ENCODE measurements at regions not wholly inside any gene's neighbourhood (a gene's known extent, or its start where the extent isn't known, plus 50 kb on each side); places are given as distances from the start of the nearest gene placed in this dataset.

DNA sequence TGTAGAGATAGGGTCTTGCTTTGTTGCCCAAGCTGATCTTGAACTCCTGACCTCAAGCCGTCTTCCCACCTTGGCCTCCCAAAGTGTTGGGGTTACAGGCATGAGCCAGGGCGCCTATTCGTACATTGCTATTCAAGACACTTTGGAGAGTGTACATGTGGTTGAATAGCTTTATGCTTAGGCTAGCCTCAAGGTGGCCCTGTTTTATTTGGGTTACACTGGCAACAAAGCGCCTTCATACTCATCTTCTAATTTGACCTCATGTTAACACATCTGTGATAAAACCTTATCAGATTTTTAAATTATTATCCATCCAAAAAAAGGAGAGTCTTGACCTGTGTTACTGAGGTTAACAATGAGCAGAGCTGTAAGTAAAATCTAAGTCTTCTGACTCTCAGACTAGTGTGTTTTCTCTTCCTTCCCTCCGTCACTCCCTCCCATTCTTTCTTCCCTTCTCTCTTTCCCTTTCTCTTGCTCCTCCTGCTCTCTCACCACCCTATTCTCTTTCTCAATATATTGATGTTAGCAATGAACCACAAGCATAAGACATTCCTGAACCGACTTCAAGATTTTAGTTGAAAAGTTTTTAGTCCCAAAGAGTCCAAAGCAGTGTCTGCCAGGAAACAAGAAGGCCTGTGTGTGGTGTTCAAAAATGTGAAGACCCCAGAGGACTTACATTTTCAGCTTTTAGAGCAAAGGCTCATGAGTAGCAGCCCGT lies 603.7 kb upstream of the CFAP20DC start:
- intact Hi-C loops (cut with micrococcal nuclease), result no loop called here

DNA sequence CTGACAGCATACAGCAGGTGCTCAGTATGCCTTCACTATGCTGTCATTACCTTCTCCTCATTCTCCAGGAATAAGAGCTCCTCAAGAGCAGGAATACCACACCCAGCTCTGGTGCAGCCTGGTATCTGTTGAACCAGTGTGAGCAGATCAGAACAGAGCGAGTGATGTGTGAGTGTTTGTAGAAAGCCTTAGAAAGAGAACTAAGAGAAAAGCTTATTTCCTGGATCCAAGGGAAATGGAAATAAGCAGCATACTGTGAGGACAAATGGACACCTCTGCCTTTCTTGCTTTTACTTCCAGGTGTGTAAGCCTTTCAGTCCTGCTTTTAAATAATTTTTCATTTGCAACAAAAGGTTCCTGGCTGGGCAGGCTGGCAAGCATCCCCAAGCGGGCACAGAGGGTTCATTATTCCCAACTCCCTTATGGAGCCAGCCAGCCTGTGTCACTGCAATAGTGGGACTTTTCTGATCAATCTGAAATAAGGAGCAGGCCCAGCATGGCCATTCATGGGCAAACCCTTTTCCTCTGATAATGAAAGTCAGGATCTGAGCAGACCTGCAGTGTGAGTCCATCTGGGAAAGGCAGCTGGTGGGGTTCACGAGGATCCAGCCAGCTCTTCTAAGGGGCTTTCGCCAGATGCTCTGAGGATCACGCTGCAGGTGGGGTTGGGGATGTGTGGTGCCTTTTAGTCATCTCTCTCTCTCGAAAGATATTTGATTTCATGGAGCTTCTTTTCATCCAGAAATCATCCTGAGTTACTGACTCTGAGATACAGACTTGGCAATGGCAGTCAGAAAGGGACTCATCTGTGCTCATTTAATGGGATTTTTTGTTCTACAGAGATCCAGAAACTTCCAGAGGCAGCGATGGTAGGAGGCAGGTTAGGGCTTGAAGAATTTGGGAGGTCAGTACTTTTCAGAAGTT lies 594.9 kb upstream of the CFAP20DC start:
- intact Hi-C loops (cut with micrococcal nuclease), result no loop called here

DNA sequence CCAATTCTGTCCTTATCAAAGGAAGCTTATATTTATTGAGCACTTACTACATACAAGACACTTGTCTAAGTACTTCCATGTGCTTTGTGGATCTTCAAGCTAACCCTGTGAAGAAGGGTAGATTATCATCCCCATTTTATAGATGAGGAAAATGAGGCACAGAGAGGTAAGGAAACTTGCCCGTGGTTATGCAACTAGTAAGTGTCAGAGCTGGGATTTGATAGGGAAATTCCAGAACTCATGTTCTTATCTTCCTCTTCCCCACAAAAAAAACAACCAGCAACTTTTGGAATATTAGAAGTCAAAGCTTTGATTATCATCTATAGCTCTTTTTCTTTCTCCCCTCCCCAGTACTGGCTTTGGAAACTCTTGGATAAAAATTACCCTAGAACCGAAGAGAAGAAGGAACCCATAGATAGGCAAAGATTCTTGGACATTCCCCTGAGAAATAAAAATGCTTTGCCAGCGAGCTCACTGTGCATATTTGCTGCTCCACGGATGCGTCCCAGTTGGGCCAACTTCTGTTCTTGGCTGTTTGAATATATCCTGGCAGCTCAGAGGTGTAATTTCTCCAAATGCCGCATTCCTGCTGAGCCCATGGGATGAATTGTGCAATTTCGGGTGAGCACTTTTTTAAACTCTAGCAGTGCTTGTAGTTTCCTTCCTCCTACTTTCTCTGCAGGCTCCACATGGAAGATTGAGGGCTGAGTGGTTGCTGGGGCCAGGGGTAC lies 591.5 kb upstream of the CFAP20DC start:
- intact Hi-C loops (cut with micrococcal nuclease), result no loop called here

DNA sequence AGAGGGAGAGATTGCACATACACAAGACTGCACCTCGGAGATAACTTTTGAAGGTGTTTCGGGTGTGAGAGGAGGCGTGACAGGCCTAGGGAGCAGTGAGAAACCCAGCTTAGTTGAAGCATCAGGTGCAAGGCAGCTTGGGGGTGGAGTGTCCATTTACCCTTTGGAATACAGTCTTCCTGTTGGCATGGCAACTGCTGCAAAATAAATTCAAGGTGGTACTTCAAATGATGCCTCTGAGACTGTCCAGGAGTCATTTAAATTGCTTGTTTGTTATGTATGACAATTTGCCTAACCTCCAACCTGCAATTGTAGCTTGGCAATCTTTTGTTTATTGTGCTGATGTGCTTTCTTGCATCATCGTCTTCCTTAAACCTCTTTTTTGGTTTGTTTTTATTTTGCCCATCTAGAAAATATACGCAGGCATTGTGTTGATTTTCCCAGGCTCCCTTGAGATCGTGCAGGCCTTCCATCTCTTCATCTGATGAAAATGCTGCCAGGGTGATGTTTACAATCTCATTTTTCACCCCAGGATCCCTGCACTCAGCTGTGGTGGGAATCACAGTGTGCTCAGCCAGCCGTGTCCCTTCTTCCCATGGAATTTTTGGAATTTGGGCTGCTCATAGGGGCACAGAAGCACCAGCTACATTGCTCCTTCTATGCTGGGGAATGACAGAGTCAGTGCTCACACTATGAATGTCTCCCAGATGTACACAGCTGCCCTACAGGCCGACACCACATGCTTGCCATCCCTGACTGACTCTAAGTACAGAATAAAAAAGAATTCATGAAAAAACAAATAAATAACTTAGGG lies 583.1 kb upstream of the CFAP20DC start:
- intact Hi-C loops (cut with micrococcal nuclease), result no loop called here

DNA sequence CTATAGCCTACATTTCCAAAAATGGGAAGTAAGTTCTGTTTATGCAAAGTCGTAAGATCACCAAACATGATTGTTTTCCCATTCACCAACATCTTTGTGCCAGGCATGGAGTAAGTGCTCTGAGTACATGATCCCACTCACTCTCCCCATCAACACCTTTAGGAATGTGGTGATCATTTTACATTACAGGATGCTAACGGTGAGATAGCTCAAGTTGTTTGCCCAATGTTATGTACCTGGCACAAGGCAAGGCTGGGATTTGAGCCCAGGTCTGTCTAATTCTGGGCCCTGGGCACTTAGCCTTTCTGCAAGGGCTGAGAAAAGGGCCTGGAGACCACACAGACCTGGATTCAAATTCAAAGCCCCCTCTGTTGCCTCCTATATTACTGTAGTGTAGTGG lies 581.7 kb upstream of the CFAP20DC start:
- intact Hi-C loops (cut with micrococcal nuclease), result no loop called here

DNA sequence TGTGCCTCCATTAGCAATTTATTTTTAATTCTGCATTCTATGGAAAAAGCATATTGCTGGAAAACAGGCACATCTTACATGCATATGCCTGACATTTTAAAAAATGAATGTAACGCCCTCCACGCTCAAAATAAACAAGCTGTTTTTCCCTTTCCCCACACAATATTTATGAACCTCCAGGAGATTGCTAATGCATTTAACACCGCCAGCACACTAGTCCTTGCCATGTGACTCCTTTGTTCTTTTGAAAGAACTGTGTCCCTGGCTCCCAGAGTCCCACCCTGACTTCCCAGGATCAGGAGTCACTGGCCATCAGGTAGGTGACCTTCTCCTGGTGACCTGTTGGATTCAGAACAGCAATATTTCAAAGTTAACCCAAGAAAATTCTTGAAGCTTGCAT lies 571.2 kb upstream of the CFAP20DC start:
- intact Hi-C loops (cut with micrococcal nuclease), result no loop called here

DNA sequence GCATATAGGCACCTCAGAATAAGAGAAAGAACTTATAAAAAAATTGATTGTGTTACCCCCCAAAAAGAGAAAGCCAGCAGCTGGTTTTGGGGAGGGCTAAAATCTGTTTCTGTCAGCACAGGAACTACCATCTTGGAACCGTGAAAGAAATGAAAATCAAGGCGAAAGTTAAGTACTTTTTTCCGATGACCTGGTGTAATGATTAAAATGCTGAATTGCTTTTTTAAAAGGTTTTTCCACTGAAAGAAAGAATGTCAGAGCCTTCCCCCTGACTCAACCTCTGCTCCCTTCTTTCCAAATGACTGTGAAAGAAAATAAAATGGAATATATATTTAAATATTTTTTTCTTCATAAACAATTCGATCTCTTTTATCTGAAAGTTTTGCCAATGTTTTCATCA lies 570.5 kb upstream of the CFAP20DC start:
- intact Hi-C loops (cut with micrococcal nuclease), result no loop called here

DNA sequence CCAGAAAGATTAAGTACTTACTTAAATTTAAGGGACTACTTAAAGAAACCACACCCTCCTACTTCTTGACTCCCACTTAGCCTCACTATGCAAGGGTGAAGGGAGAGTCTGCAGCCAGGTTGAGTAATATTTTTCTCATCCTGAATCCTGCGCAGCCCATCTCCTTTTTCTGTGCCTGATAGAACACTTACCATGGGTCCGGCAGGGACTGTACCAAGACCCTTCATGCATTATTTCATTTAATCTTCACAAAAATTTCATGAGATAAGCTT lies 562.6 kb upstream of the CFAP20DC start:
- intact Hi-C loops (cut with micrococcal nuclease), result no loop called here

DNA sequence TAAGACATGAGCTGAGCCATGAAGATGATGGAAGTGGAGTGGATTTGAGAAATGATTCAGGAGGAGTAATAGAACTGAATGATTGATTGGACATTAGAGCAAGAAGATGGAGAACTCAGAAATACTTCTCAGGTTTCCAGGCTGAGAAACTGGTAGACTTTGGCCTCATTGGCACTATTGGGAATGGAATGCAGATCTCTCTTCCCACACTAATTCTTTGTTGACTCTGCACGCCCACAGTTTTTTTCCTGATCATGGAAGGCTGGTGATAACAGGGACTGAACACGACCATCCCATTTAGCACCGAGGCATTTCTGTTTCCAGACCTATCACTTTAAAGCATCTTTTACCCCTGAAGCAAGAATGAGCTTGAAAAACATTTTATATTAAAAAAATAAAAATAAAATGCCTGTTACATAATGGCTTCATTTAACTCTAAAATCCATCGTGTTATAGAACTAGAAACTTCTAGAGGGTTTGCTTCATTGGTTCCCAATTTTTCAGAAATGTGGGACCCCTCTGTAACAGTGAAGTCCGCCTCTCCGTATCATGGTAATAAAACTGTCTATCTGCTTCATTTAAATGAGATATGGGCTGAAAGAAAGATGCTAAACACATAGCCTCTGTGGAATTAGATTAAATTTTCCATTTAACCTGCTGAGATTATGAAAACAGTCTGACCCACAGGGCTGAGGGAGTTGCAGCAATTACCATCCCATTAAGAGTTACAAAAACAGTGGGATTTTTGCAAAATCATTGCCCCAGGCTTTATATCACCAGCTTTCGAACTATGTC lies 562.0 kb upstream of the CFAP20DC start:
- intact Hi-C loops (cut with micrococcal nuclease), result no loop called here

DNA sequence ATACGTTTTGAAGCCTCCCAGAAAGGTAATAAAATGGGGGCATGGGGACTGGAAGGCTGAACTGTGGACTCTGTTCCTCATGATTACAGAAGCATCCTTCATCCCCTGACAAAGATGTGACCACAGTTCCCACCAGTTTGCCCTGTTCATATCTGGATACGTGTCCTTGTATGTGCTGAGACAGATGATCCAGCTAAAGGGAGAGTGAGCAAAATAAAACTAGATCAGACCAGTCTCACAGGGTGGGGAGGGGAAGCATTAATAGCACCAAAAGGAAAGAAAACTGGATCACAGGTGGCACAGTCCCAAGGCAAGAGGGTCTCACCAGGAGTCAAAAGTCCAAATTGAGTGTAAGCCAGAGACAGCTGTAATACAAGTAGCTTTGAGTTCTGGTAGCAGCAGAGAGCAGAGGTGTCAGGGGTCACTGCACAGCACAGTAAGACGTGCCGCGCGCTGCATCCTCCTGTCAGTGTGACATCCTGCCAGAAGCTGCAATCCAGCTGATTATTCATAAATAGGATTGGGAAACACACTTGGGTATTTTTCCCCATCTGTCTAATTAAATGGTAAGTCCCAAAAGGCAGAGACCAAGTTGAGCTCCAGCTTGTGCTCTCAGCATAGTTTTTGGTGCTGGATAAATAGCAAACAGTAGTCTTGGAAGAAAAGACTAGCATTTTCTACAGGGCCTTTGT lies 560.0 kb upstream of the CFAP20DC start:
- intact Hi-C loops (cut with micrococcal nuclease), result no loop called here

DNA sequence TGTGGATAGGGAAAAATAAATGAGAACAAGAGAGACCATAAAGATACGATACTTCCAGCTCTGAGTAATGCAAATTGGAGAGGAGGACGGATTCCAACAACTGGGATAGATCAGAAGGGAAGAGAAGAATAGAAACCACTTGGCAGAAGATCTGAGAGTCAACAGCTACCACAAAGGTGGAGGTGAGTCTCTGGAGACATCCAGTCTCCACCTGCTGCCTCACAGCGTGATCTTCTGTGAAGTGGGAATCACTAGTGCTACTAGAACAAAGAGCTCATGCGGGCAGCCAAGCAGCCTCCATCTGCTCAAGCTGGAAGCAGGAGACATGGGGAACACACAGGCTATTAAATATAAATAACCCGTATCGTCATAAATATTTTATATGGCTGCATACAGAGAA lies 558.5 kb upstream of the CFAP20DC start:
- intact Hi-C loops (cut with micrococcal nuclease), result no loop called here

DNA sequence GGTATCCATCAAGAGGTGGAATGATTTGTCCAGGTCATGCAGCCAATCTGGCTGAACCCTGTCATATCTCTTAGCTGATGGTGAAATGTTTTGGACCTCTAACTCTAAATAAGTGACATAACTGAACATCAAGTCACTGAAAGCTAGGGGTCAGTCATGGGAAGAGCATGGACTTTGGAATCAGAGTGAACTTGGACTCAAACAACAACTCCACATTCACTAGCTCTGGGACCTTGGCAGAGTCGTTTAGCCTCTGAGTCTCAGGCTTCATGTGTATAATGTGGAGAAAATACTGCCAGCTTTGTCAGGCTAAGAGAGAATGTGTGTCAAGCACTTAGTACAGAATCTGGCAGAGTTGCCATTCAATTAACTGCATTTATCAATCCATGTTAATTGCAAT lies 557.8 kb upstream of the CFAP20DC start:
- intact Hi-C loops (cut with micrococcal nuclease), result no loop called here

DNA sequence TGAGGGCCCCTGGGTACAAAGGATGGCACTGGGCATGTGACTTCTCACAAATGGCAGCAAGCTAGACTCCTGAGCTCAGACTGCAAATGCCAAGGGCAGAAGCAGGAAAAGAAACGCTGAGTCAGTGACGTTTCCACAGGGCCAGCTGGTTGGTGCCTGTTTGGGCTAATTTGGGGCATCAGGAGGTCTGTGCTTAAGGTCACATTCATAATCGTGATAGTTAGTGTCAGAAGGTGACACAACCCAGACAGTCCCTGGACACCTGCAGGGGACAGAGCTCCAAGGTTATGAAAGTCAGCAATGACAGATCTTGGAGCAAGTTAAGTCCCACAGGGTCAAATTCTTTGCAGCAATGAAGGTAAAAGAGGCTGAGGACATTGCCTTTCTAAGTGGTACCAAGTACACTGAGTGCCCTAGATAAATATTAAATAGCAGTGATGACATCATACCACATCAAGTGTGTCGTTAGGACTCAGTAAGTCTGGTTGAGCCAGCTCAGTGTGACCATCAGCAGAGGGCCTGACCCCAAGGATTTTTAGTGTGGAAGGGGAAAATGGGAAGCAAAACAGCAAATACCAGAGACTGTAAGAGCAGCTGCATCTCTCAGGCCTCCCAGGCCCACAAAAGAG lies 556.9 kb upstream of the CFAP20DC start:
- intact Hi-C loops (cut with micrococcal nuclease), result no loop called here

DNA sequence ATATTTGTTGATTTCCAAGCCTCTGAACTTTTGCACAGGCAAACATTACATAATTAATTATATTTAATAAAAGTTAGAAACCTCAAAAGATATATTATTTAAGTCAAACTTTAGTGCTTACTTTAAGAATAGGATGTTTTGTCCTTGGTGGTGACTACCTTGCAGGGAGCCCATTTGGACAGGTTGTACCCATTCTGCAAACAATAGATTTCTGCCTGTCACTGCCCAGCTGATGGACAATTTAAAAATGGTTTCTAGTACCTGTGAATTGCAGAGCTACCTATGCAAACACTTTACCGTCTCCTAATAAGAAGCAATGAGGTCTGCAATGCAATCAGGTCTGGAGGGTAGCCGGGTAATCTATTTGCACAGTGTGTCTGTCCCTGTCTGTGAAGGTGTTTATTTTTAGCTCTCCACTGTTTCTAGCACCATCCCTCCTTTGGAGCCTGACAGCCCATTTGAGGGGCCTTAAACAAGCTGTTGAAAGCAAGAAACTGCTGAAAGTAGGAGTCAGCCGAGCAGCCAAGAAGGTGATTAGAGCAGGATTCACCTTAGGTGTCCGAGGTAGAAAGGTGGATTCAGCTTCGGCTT lies 556.2 kb upstream of the CFAP20DC start:
- intact Hi-C loops (cut with micrococcal nuclease), result no loop called here

DNA sequence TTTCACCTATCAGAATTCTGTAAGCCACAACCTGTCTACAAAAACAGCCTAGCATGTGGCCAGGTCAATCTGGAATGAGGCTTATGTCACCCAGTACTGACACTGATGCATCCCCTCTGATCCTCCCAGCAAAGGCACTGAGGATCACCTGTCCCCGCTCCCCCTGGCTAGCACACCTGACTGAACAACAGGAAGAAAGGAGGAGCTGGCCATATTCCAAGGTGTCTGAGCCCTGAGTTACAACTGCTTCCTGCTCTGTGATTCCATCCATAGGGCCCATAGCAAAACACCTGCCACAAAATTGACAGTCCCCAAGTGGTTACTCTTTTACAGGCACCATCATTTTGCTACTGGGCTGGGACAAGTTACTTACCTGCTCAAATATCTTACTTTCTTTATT lies 555.5 kb upstream of the CFAP20DC start:
- intact Hi-C loops (cut with micrococcal nuclease), result no loop called here

DNA sequence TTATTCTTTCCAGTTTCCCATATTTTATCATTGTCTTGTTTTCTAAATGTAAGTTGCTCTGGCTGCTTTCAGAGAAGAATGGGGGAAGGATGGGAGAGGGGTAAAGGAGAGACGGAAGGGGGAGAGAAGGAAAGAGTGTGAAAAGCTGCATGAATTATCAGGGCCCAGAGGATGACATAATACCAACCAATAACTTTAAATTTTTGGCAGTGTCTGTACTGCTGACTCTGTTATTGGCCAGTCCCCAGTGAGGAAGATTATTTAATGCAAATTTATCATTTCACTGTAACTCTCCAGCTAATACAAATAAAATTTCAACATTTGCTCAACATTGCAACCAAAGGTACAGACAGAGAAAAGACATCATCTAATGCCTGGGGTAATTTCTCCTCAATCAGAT lies 551.7 kb upstream of the CFAP20DC start:
- intact Hi-C loops (cut with micrococcal nuclease), result no loop called here

DNA sequence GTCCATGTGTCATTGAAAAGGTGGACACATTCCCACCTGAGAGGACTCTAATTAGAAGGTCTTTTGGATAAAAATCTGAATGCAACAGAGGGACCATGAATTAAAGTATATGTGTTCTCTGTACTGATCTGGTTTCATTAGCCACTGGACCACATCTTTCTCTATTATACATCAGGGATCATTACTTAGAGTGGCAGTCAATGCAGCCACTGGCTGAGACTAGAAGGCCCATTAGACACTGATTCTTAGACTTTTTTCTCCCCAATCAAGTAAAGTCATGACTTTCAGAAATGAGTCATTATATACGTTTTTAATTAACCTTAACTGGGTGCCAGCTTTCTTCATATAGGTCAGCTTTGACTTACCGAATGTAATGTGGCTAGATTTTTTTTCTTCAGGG lies 550.8 kb upstream of the CFAP20DC start:
- intact Hi-C loops (cut with micrococcal nuclease), result no loop called here

DNA sequence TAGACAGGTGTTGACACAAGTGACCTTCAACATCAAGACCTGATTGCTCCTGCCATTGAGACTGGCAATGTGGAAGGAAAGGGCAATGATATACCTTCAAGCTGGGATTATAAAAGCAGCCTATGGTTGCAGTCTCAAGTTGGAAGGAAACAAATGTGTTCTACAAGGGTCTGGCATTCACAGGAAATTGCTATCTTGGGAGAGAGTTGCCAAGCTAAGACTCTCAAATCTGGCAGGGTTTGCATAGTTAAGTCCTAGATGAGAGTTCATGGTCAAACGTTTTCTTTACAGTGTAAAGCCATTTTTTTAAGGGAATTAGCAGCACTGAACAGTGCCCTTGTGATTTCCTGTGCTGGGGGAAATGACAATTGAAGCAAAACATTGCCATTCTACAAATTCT lies 546.9 kb upstream of the CFAP20DC start:
- intact Hi-C loops (cut with micrococcal nuclease), result no loop called here

DNA sequence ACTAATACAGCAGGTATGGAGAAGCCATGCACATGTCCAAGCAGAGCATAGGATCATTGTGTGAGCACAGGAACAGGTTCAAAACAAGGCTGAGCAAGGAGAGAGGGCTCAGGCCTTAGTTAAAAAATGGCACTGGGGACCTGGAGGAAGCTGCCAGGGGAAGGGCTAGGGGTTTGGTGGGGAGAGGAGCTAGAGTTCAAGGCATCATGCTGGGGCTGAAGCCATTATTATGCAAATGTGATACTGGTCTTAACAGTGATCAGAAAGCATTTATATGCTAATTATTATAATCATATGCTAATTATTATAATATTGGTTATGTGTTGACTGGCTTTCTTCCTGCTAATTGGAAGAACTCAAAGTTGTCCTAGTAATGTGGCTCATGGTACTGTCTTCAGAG lies 546.0 kb upstream of the CFAP20DC start:
- intact Hi-C loops (cut with micrococcal nuclease), result no loop called here
